ENCODE measurements at regions not wholly inside any gene's neighbourhood (a gene's known extent, or its start where the extent isn't known, plus 50 kb on each side); places are given as distances from the start of the nearest gene placed in this dataset.

GRCh38 chr13:84973661-84974060, 825.6 kb downstream of the SLITRK6 start:
- Histone ChIP-seq H3K27ac (ENCODE audit: low read depth, low read length) (no peak overlapping the region), H3K79me2 (ENCODE audit: insufficient read depth, low read length) (no peaks in the 10 kb centered on the region), H2AFZ (ENCODE audit: low read depth, low read length, poor library complexity, severe bottlenecking) (no peak overlapping the region), H3K9ac (ENCODE audit: low read length) (no peak overlapping the region), H3K4me3 (replicated peaks in 1 of 2; ENCODE audit: low read depth in 1 of 2, low read length in 2 of 2) (no peak overlapping the region), H3K4me1 (ENCODE audit: control insufficient read depth in 1 of 2, insufficient read depth in 2 of 2, low read length in 2 of 2) (no peaks in the 10 kb centered on the region), H4K20me1 (ENCODE audit: insufficient read depth) (no peaks in the 10 kb centered on the region), H3K27me3 (ENCODE audit: insufficient read depth, low read length) (no peaks in the 10 kb centered on the region), H3K36me3 (ENCODE audit: control insufficient read depth in 1 of 2, insufficient read depth in 2 of 2, low read length in 2 of 2) (no peaks in the 10 kb centered on the region), H3K9me2 (ENCODE audit: insufficient read depth) (no peaks in the 10 kb centered on the region), H3K9me3 (ENCODE audit: control insufficient read depth in 1 of 2, insufficient read depth in 1 of 2, low read depth in 1 of 2, low read length in 2 of 2) (peaks cover 0 to 3% of the 10 kb centered on the region in 2 experiments; a peak in 1 of 4 replicates), H3K4me2 (ENCODE audit: low read length) (no peak overlapping the region)
- DNase-seq (ENCODE audit: low read depth, low spot score) (no peak), ATAC-seq (no peak)
- CTCF ChIA-PET = no interaction called here
- no TSS peak for BruUV-seq (replicated peaks)
- TF ChIP-seq FOSL1 (IDR thresholded peaks at IDR 0.05; ENCODE audit: low read depth) (no peak), CEBPB (IDR thresholded peaks at IDR 0.05; ENCODE audit: low read depth) (no peak), ELF1 (IDR thresholded peaks at IDR 0.05; ENCODE audit: borderline replicate concordance, low read depth) (no peak), TCF7L2 (IDR thresholded peaks at IDR 0.05; ENCODE audit: borderline replicate concordance, extremely low read depth, insufficient read depth, insufficient read length) (no peak), SP1 (IDR thresholded peaks at IDR 0.05; ENCODE audit: low read depth) (no peak), ATF3 (IDR thresholded peaks at IDR 0.05) (no peak), MAX (IDR thresholded peaks at IDR 0.05) (no peak), SRF (IDR thresholded peaks at IDR 0.05; ENCODE audit: low read depth) (no peak), YY1 (IDR thresholded peaks at IDR 0.05; ENCODE audit: extremely low read depth, insufficient replicate concordance, low read depth, low read length) (no peak), EZH2 (IDR thresholded peaks at IDR 0.05) (no peak), EZH2phosphoT487 (IDR thresholded peaks at IDR 0.05; ENCODE audit: borderline replicate concordance) (no peak), ZNF274 (IDR thresholded peaks at IDR 0.05; ENCODE audit: low read depth, low read length) (no peak), POLR2A (IDR thresholded peaks at IDR 0.05; ENCODE audit: borderline replicate concordance, extremely low read depth, insufficient read depth, insufficient read length) (no peak), POLR2AphosphoS5 (IDR thresholded peaks at IDR 0.05; ENCODE audit: low read depth, low read length) (no peak), ZBTB33 (IDR thresholded peaks at IDR 0.05; ENCODE audit: extremely low read depth, insufficient replicate concordance, low read length) (no peak), EGR1 (IDR thresholded peaks at IDR 0.05; ENCODE audit: low read depth) (no peak), RAD21 (IDR thresholded peaks at IDR 0.05; ENCODE audit: low read depth) (no peak), CBX3 (IDR thresholded peaks at IDR 0.05; ENCODE audit: low read depth) (no peak), CTCF (IDR thresholded peaks at IDR 0.05 in 2 of 3, conservative IDR thresholded peaks at IDR 0.05 in 1 of 3; ENCODE audit: borderline replicate concordance in 1 of 3, insufficient read depth in 1 of 3, low read depth in 2 of 3, low read length in 2 of 3) (no peak)
- POLR2A ChIA-PET = no interaction called here
- RAD21 ChIA-PET (ENCODE audit: low non-redundant PET in 1 of 2, low total read pairs in 2 of 2, uncharacterized antibody in 2 of 2, unreplicated experiment in 2 of 2) = no interaction called here
- intact Hi-C loops (cut with micrococcal nuclease) = no loop called here

Measured in HCT116 (cell line).